Mucosa of descending colon (tissue), 3 donors: ENCODE measurements at regions not wholly inside any gene's neighbourhood (a gene's known extent, or its start where the extent isn't known, plus 50 kb on each side); places are given as distances from the start of the nearest gene placed in this dataset.
"Not testable (repeated sequence)": the region's sequence is repeated elsewhere in the genome, so short reads cannot be mapped to it uniquely, and the experiment has no call there.

Experiments used
- ATAC-seq: fragments of 200-7000 bp; cut with Tn5 transposase; one replicate; pipeline ENCODE4 v1.9.1; 2020; ENCODE audit warnings: mild to moderate bottlenecking, moderate library complexity
- DNase-seq, 3 donors: peaks; one replicate each; pipeline ENCODE4 v3.0.0-alpha.2; 2020
- H3K36me3 ChIP-seq: fragments of 200-600 bp; one replicate; pipeline ENCODE4 v1.8.0; 2021; ENCODE audit warnings: low read depth, mild to moderate bottlenecking
- H3K4me1 ChIP-seq: fragments of 200-600 bp; one replicate; pipeline ENCODE4 v1.8.0; 2021; ENCODE audit warnings: low read depth, mild to moderate bottlenecking
- H3K4me3 ChIP-seq: fragments of 200-600 bp; one replicate; pipeline ENCODE4 v1.8.0; 2021; ENCODE audit warnings: mild to moderate bottlenecking
- H3K9me3 ChIP-seq: fragments of 200-600 bp; one replicate; pipeline ENCODE4 v1.8.0; 2021; ENCODE audit warnings: mild to moderate bottlenecking
- intact Hi-C, 2 donors: fragments of 100-400 bp; cut with DNase I in 1 of 2; cut with micrococcal nuclease in 1 of 2; formaldehyde crosslinking; loops; one replicate each; pipeline versions ENCODE4 v1.11.0 to v1.11.1; 2022; cut with DNase I, micrococcal nuclease
- TF ChIP-seq, protein P1 (sequence below): fragments of 200-600 bp; IDR thresholded peaks from one replicate; pipeline ENCODE4 v1.8.0; 2022; ENCODE audit warnings: antibody characterized with exemption, mild to moderate bottlenecking
- donor health status: DM: no; HTN: no; CAD: no; lungs with moderate emphysema.
- donor health status: DM: no; HTN: no; CAD: no.
- donor health status: DM: no; HTN: yes; CAD: no.

DNA sequence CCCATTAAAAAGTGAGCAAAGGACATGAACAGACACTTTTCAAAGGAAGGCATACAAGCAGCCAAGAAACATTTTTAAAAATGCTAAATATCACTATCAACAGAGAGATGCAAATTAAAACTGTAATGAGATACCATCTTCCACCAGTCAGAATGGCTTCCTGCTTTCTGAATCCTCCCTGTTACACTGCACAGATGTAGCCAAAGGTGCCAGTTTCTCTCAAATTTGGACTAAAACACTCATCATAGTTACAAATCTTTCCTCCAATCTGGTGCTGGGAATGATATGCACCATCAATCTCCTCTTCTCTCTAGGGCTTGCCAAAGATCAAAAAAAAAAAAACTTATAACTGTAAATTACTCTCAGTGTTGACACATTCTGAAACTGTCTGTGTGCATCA, 311.8 kb upstream of the CLEC14A start:
- no peak for DNase-seq
- Histone ChIP-seq H3K36me3 (no peaks in the 10 kb centered on the region), H3K4me1 (no peaks in the 10 kb centered on the region), H3K4me3 (no peak overlapping the region), H3K9me3 (no peaks in the 10 kb centered on the region)
- intact Hi-C loops: no loop called here
- no peak for ATAC-seq
- TF ChIP-seq, protein P1, sequence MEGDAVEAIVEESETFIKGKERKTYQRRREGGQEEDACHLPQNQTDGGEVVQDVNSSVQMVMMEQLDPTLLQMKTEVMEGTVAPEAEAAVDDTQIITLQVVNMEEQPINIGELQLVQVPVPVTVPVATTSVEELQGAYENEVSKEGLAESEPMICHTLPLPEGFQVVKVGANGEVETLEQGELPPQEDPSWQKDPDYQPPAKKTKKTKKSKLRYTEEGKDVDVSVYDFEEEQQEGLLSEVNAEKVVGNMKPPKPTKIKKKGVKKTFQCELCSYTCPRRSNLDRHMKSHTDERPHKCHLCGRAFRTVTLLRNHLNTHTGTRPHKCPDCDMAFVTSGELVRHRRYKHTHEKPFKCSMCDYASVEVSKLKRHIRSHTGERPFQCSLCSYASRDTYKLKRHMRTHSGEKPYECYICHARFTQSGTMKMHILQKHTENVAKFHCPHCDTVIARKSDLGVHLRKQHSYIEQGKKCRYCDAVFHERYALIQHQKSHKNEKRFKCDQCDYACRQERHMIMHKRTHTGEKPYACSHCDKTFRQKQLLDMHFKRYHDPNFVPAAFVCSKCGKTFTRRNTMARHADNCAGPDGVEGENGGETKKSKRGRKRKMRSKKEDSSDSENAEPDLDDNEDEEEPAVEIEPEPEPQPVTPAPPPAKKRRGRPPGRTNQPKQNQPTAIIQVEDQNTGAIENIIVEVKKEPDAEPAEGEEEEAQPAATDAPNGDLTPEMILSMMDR: no peak

DNA sequence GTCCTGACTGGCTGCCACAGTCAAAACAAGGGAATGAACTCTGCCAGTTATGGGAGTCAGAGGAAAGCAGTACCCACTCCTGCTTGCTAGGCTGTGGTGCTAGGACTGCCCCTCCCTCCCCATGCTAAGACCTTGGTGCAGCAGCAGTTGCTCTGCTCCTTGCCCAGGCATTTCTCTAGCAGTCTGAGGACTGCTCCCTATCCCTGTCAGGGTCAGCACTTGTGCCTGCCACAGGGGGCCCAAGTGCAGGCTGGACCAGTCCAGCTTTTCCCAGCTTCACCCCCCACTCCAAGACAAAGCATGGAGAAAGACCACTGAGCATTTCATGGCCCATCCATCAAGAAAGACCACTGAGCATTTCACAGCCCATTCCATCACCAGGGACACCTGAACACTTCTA, 305.8 kb upstream of the CLEC14A start:
- ATAC-seq (no peak), DNase-seq (no peak)
- H3K36me3 ChIP-seq: no peaks in the 10 kb centered on the region
- TF ChIP-seq, protein P1: no peak
- peaks cover 8% of the 10 kb centered on the region for H3K9me3 ChIP-seq
- H3K4me3 ChIP-seq: no peak overlapping the region
- no peaks in the 10 kb centered on the region for H3K4me1 ChIP-seq
- intact Hi-C loops: no loop called here

DNA sequence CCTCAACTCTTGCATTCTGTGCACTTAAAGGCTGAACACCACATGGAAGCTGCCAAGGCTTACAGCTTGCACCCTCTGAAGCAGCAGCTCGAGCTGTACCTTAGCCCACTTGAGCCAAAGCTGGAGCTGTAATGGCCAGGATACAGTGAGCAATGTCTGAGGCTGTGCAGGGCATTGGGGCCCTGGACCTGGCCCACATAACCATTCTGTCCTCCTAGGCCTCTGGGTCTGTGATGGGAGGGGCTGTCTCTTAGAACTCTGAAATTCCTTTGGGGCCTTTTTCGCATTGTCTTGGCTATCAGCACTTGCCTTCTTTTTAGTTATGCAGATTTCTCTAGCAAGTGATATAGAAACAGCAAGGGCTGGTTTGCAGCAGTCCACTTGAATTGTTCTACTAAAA, 303.8 kb upstream of the CLEC14A start:
- DNase-seq (no peak), ATAC-seq (no peak)
- intact Hi-C loops: no loop called here
- TF ChIP-seq, protein P1: no peak
- no peaks in the 10 kb centered on the region for H3K4me1 ChIP-seq
- no peaks in the 10 kb centered on the region for H3K36me3 ChIP-seq
- peaks cover 8% of the 10 kb centered on the region for H3K9me3 ChIP-seq
- no peak overlapping the region for H3K4me3 ChIP-seq

DNA sequence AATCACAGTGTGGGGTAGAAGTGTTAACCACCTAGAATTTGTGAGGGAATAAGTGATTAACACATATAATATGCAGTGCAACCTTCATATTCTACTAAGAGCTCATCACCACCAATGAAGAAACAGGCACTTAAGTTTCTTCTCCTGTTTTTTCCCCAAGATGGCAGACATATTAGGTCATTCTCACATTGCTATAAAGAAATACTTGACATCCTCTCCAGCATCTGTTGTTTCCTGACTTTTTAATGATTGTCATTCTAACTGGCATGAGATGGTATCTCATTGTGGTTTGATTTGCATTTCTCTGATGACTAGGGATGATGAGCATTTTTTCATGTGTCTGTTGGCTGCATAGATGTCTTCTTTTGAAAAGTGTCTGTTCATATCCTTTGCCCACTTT, 301.5 kb upstream of the CLEC14A start:
- H3K4me3 ChIP-seq, DNase-seq, ATAC-seq, H3K9me3 ChIP-seq, intact Hi-C loops, H3K4me1 ChIP-seq, H3K36me3 ChIP-seq: not testable (repeated sequence)

DNA sequence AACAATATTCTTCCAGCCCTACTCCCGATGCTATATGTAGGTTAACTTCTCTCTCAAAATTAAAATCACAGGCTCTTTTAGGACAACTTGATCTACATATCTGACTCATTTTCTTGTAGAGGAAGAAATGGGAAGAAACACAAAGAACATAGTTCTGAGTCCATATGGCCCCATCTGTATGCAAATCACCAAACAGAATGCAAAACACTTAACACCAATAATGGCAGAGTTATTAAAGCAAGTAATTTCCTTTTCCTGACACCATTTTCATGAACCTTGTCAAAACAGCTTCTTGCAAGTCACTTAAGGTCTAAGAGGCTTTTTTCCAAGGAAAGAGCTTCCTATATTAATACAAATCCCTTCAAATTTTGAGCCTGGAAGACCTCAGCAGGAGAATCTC, 300.4 kb upstream of the CLEC14A start:
- Histone ChIP-seq H3K36me3 (no peaks in the 10 kb centered on the region), H3K4me3 (no peak overlapping the region), H3K9me3 (peaks cover 8% of the 10 kb centered on the region), H3K4me1 (no peaks in the 10 kb centered on the region)
- TF ChIP-seq, protein P1: no peak
- intact Hi-C loops: no loop called here
- no peak for ATAC-seq
- DNase-seq: no peak

DNA sequence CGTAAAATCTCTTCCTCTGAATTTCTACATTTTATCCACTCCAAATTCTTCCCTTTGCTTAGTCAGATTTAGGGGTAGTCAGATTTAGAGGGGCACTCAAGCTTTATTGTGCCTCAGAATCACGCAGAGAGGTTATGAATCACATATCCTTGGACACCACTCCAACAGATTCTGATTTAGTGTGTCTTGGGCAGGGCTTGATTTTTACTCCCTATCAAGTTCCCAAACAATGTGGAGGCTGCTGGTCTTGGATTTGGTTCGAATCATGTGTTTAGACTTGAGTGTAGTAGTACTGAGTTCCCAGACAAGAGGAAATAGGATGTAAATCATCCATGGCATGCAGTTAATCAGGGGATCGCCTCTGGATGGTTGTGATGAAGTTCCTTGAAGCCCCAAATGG, 298.1 kb upstream of the CLEC14A start:
- intact Hi-C loops: no loop called here
- Histone ChIP-seq H3K4me3 (no peak overlapping the region), H3K4me1 (no peaks in the 10 kb centered on the region), H3K9me3 (no peaks in the 10 kb centered on the region), H3K36me3 (no peaks in the 10 kb centered on the region)
- ATAC-seq (no peak), DNase-seq (no peak)
- TF ChIP-seq, protein P1: no peak
